ENCODE measurements at regions not wholly inside any gene's neighbourhood (a gene's known extent, or its start where the extent isn't known, plus 50 kb on each side); places are given as distances from the start of the nearest gene placed in this dataset.

GRCh38 chr14:40398981-40399380 lies 966.7 kb upstream of the FBXO33 start:
- Histone ChIP-seq H3K9me2 (ENCODE audit: insufficient read depth, low read length) (no peaks in the 10 kb centered on the region), H3K36me3 (ENCODE audit: insufficient read depth, low read length) (no peaks in the 10 kb centered on the region), H3K4me3 (ENCODE audit: low read length) (no peak overlapping the region), H3K27me3 (ENCODE audit: insufficient read depth, low read depth, low read length) (no peaks in the 10 kb centered on the region), H3K9ac (ENCODE audit: low read length) (no peak overlapping the region), H3F3A (ENCODE audit: insufficient read depth, low read length, poor library complexity, severe bottlenecking) (no peaks in the 10 kb centered on the region), H3K4me2 (ENCODE audit: low read length) (no peak overlapping the region), H3K9me3 (ENCODE audit: low read length) (no peaks in the 10 kb centered on the region), H2AFZ (ENCODE audit: low read depth, low read length) (no peak overlapping the region), H3K27ac (ENCODE audit: low read length) (no peak overlapping the region), H4K20me1 (ENCODE audit: insufficient read depth) (no peaks in the 10 kb centered on the region), H3K79me2 (replicated peaks; ENCODE audit: insufficient read depth, low read length) (no peaks in the 10 kb centered on the region)
- TF ChIP-seq POLR2AphosphoS5 (IDR thresholded peaks at IDR 0.05) = no peak
- TF ChIP-seq SMC3 (conservative IDR thresholded peaks at IDR 0.05; ENCODE audit: poor library complexity) = no peak
- TF ChIP-seq, protein P1, sequence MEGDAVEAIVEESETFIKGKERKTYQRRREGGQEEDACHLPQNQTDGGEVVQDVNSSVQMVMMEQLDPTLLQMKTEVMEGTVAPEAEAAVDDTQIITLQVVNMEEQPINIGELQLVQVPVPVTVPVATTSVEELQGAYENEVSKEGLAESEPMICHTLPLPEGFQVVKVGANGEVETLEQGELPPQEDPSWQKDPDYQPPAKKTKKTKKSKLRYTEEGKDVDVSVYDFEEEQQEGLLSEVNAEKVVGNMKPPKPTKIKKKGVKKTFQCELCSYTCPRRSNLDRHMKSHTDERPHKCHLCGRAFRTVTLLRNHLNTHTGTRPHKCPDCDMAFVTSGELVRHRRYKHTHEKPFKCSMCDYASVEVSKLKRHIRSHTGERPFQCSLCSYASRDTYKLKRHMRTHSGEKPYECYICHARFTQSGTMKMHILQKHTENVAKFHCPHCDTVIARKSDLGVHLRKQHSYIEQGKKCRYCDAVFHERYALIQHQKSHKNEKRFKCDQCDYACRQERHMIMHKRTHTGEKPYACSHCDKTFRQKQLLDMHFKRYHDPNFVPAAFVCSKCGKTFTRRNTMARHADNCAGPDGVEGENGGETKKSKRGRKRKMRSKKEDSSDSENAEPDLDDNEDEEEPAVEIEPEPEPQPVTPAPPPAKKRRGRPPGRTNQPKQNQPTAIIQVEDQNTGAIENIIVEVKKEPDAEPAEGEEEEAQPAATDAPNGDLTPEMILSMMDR (IDR thresholded peaks at IDR 0.05; ENCODE audit: poor library complexity, severe bottlenecking) = no peak
- TF ChIP-seq EP300 (conservative IDR thresholded peaks at IDR 0.05; ENCODE audit: poor library complexity, severe bottlenecking) = no peak
- TF ChIP-seq MXI1 (conservative IDR thresholded peaks at IDR 0.05; ENCODE audit: poor library complexity, severe bottlenecking) = no peak
- no peak for TF ChIP-seq TAF1 (IDR thresholded peaks at IDR 0.05; ENCODE audit: low read depth)
- TF ChIP-seq REST (IDR thresholded peaks at IDR 0.05; ENCODE audit: borderline replicate concordance) = no peak
- TF ChIP-seq EZH2 (IDR thresholded peaks at IDR 0.05; ENCODE audit: borderline replicate concordance, insufficient read depth, low read length, poor library complexity, severe bottlenecking) = no peak
- TF ChIP-seq RAD21 (conservative IDR thresholded peaks at IDR 0.05) = no peak

- no peaks in the 10 kb centered on the region for H3K9me3 ChIP-seq (ENCODE audit: low read length)
- no peak overlapping the region for H3K4me3 ChIP-seq (ENCODE audit: low read length)
- no peaks in the 10 kb centered on the region for H4K20me1 ChIP-seq (ENCODE audit: insufficient read depth)
- no peak overlapping the region for H3K4me2 ChIP-seq (ENCODE audit: low read length)
- no peaks in the 10 kb centered on the region for H3F3A ChIP-seq (ENCODE audit: insufficient read depth, low read length, poor library complexity, severe bottlenecking)
- H3K9me2 ChIP-seq (ENCODE audit: insufficient read depth, low read length) = no peaks in the 10 kb centered on the region
- H3K9ac ChIP-seq (ENCODE audit: low read length) = no peak overlapping the region
- H3K79me2 ChIP-seq (replicated peaks; ENCODE audit: insufficient read depth, low read length) = no peaks in the 10 kb centered on the region
- H2AFZ ChIP-seq (ENCODE audit: low read depth, low read length) = no peak overlapping the region
- H3K36me3 ChIP-seq (ENCODE audit: insufficient read depth, low read length) = no peaks in the 10 kb centered on the region
- H3K27ac ChIP-seq (ENCODE audit: low read length) = no peak overlapping the region
- H3K27me3 ChIP-seq (ENCODE audit: insufficient read depth, low read depth, low read length) = no peaks in the 10 kb centered on the region
- TF ChIP-seq, protein P1 (IDR thresholded peaks at IDR 0.05; ENCODE audit: poor library complexity, severe bottlenecking) = no peak
- TF ChIP-seq SMC3 (conservative IDR thresholded peaks at IDR 0.05; ENCODE audit: poor library complexity) (no peak), POLR2AphosphoS5 (IDR thresholded peaks at IDR 0.05) (no peak), EZH2 (IDR thresholded peaks at IDR 0.05; ENCODE audit: borderline replicate concordance, insufficient read depth, low read length, poor library complexity, severe bottlenecking) (no peak), TAF1 (IDR thresholded peaks at IDR 0.05; ENCODE audit: low read depth) (no peak), REST (IDR thresholded peaks at IDR 0.05; ENCODE audit: borderline replicate concordance) (no peak), RAD21 (conservative IDR thresholded peaks at IDR 0.05) (no peak), MXI1 (conservative IDR thresholded peaks at IDR 0.05; ENCODE audit: poor library complexity, severe bottlenecking) (no peak), EP300 (conservative IDR thresholded peaks at IDR 0.05; ENCODE audit: poor library complexity, severe bottlenecking) (no peak)
Observed at GRCh38 chr14:40394634-40395340, 962.6 kb upstream of the FBXO33 start.

All from neural cell (in vitro differentiated cells).